HG02938 (cell line): ENCODE measurements at regions not wholly inside any gene's neighbourhood (a gene's known extent, or its start where the extent isn't known, plus 50 kb on each side); places are given as distances from the start of the nearest gene placed in this dataset.
A peak's percentile ranks its signal among the peaks of the same experiment; 100 is the strongest.

Source experiments
- ATAC-seq: cut with Tn5 transposase; IDR thresholded peaks from one replicate; pipeline ENCODE4 v1.9.1; 2021; ENCODE audit warnings: mild to moderate bottlenecking, moderate library complexity; ENCODE audit not compliant: unreplicated experiment

GRCh38 chr5:115377468-115378217, 81.2 kb upstream of the CCDC112 start:
- ATAC-seq = peak; percentile 60

- no peak for ATAC-seq
Observed at GRCh38 chr5:115375893-115376292, 79.4 kb upstream of the CCDC112 start.

- ATAC-seq = no peak
Observed at GRCh38 chr5:115374057-115374775, 77.8 kb upstream of the CCDC112 start.

- ATAC-seq = no peak
Observed at GRCh38 chr5:115372146-115372545, 75.7 kb upstream of the CCDC112 start.

- ATAC-seq = no peak
Observed at GRCh38 chr5:115369430-115370144, 73.1 kb upstream of the CCDC112 start.

GRCh38 chr5:115366223-115366622, 69.8 kb upstream of the CCDC112 start:
- no peak for ATAC-seq

GRCh38 chr5:115363879-115364278, 67.4 kb upstream of the CCDC112 start:
- no peak for ATAC-seq

- ATAC-seq = no peak
Observed at GRCh38 chr5:115360046-115360685, 63.7 kb upstream of the CCDC112 start.

- ATAC-seq = no peak
Observed at GRCh38 chr5:115355767-115356381, 59.4 kb upstream of the CCDC112 start.

- ATAC-seq = no peak
Observed at GRCh38 chr5:115355095-115355494, 58.6 kb upstream of the CCDC112 start.

GRCh38 chr5:115354246-115354645, 57.8 kb upstream of the CCDC112 start:
- ATAC-seq = no peak

GRCh38 chr5:115352571-115352970, 56.1 kb upstream of the CCDC112 start:
- no peak for ATAC-seq

GRCh38 chr5:115351356-115352195, 55.1 kb upstream of the CCDC112 start:
- ATAC-seq = no peak

GRCh38 chr5:115350894-115351293, 54.4 kb upstream of the CCDC112 start:
- no peak for ATAC-seq

- no peak for ATAC-seq
Observed at GRCh38 chr5:115349001-115349817, 52.8 kb upstream of the CCDC112 start.

GRCh38 chr5:115348175-115348574, 51.7 kb upstream of the CCDC112 start:
- no peak for ATAC-seq
